Esophagus muscularis mucosa (tissue), 3 donors: ENCODE measurements at regions not wholly inside any gene's neighbourhood (a gene's known extent, or its start where the extent isn't known, plus 50 kb on each side); places are given as distances from the start of the nearest gene placed in this dataset.

Experiments used
- CTCF ChIP-seq, 3 experiments: fragments of 200-600 bp in 2 of 3; fragments of 450-650 bp in 1 of 3; sonication (generic) in 2 of 3; IDR thresholded peaks; one replicate each; pipeline ENCODE4 v1.5.1; 2017 to 2019; ENCODE audit warnings: antibody characterized with exemption in 3 of 3, mild to moderate bottlenecking in 2 of 3, moderate library complexity in 1 of 3
- POLR2A ChIP-seq: fragments of 450-650 bp; IDR thresholded peaks from one replicate; pipeline ENCODE4 v1.6.1; 2017; ENCODE audit warnings: antibody characterized with exemption, moderate library complexity, mild to moderate bottlenecking, low read depth

GRCh38 chr4:147195386-147195785 lies 249.7 kb upstream of the TTC29 start:
- TF ChIP-seq CTCF (IDR thresholded peaks at IDR 0.05) = no peak
- no peak for TF ChIP-seq POLR2A
